DOHH2 (cell line): ENCODE measurements at regions not wholly inside any gene's neighbourhood (a gene's known extent, or its start where the extent isn't known, plus 50 kb on each side); places are given as distances from the start of the nearest gene placed in this dataset.
"Not testable (repeated sequence)": the region's sequence is repeated elsewhere in the genome, so short reads cannot be mapped to it uniquely, and the experiment has no call there.

Experiments used
- CTCF ChIP-seq: fragments of 200-600 bp; sonication (generic); IDR thresholded peaks from one replicate; pipeline ENCODE4 v1.5.1; 2014; ENCODE audit warnings: antibody characterized with exemption, mild to moderate bottlenecking, low read depth, low read length; ENCODE audit not compliant: poor library complexity, severe bottlenecking
- EZH2phosphoT487 ChIP-seq: fragments of 200-600 bp; sonication (generic); IDR thresholded peaks from 2 replicates; pipeline ENCODE4 v1.6.1; 2017; ENCODE audit warnings: borderline replicate concordance, mild to moderate bottlenecking, antibody characterized with exemption, low read length, moderate library complexity, mixed read lengths

- TF ChIP-seq CTCF, EZH2phosphoT487: not testable (repeated sequence)
Measured at GRCh38 chr9:89856950-89857349, 252.1 kb downstream of the GADD45G start.
